Mesendoderm (in vitro differentiated cells): ENCODE measurements at regions not wholly inside any gene's neighbourhood (a gene's known extent, or its start where the extent isn't known, plus 50 kb on each side); places are given as distances from the start of the nearest gene placed in this dataset.

Experiments
- DNase-seq: peaks from one replicate; pipeline ENCODE4 v3.0.0; 2013
- H2AK5ac ChIP-seq: 2 replicates; pipeline ENCODE4 v1.6.1; 2013; ENCODE audit warnings: low read length, inconsistent platforms
- H2BK120ac ChIP-seq: 2 replicates; pipeline ENCODE4 v1.6.1; 2013; ENCODE audit warnings: low read depth, mild to moderate bottlenecking, low read length, moderate library complexity, mixed read lengths
- H2BK15ac ChIP-seq: replicated peaks from 2 replicates; pipeline ENCODE4 v1.6.1; 2013; ENCODE audit warnings: low read depth, mild to moderate bottlenecking, moderate library complexity
- H2BK5ac ChIP-seq: 2 replicates; pipeline ENCODE4 v1.6.1; 2013; ENCODE audit warnings: low read length, inconsistent platforms
- H3K18ac ChIP-seq: 2 replicates; pipeline ENCODE4 v1.6.1; 2013; ENCODE audit warnings: mild to moderate bottlenecking, low read length, mixed read lengths
- H3K23ac ChIP-seq: one replicate; pipeline ENCODE4 v1.6.1; 2013; ENCODE audit warnings: low read length
- H3K27ac ChIP-seq: 2 replicates; pipeline ENCODE4 v1.5.1; 2013; ENCODE audit warnings: low read depth, mild to moderate bottlenecking, inconsistent platforms, low read length, moderate library complexity
- H3K27me3 ChIP-seq: 2 replicates; pipeline ENCODE4 v1.6.1; 2013; ENCODE audit warnings: low read length, control low read depth, mild to moderate bottlenecking, inconsistent platforms; ENCODE audit not compliant: insufficient read depth, poor library complexity
- H3K36me3 ChIP-seq: 2 replicates; pipeline ENCODE4 v1.6.1; 2013; ENCODE audit warnings: low read length, inconsistent platforms; ENCODE audit not compliant: control insufficient read depth, insufficient read depth
- H3K4ac ChIP-seq: one replicate; pipeline ENCODE4 v1.6.1; 2013; ENCODE audit warnings: low read depth, mild to moderate bottlenecking, low read length, moderate library complexity
- H3K4me1 ChIP-seq: 2 replicates; pipeline ENCODE4 v1.6.1; 2013; ENCODE audit warnings: low read depth, low read length, inconsistent platforms; ENCODE audit not compliant: control insufficient read depth
- H3K4me2 ChIP-seq: 2 replicates; pipeline ENCODE4 v1.6.1; 2013; ENCODE audit warnings: low read length
- H3K4me3 ChIP-seq: 2 replicates; pipeline ENCODE4 v1.5.1; 2013; ENCODE audit warnings: mild to moderate bottlenecking, low read length
- H3K56ac ChIP-seq: one replicate; pipeline ENCODE4 v1.6.1; 2013; ENCODE audit warnings: low read length
- H3K79me1 ChIP-seq: 2 replicates; pipeline ENCODE4 v1.6.1; 2013; ENCODE audit warnings: low read length, inconsistent platforms
- H3K79me2 ChIP-seq: 2 replicates; pipeline ENCODE4 v1.6.1; 2013; ENCODE audit warnings: mild to moderate bottlenecking, low read length; ENCODE audit not compliant: control insufficient read depth, insufficient read depth
- H3K9ac ChIP-seq: 2 replicates; pipeline ENCODE4 v1.6.1; 2013; ENCODE audit warnings: low read length, inconsistent platforms
- H4K5ac ChIP-seq: one replicate; pipeline ENCODE4 v1.6.1; 2013; ENCODE audit warnings: low read length
- H4K8ac ChIP-seq: one replicate; pipeline ENCODE4 v1.6.1; 2013; ENCODE audit warnings: low read depth, mild to moderate bottlenecking, control low read depth, low read length, moderate library complexity
- WGBS: extraction: QIAGEN DNeasy Blood & Tissue Kit; methylation state at CpG from one replicate; pipeline ENCODE4 v1.1.7; 2013; ENCODE audit warnings: low lambda C conversion rate, missing lambda C conversion rate; ENCODE audit not compliant: insufficient coverage; ENCODE audit errors: extremely low coverage; 5-methylcytosine and 5-hydroxymethylcytosine counted together

DNA sequence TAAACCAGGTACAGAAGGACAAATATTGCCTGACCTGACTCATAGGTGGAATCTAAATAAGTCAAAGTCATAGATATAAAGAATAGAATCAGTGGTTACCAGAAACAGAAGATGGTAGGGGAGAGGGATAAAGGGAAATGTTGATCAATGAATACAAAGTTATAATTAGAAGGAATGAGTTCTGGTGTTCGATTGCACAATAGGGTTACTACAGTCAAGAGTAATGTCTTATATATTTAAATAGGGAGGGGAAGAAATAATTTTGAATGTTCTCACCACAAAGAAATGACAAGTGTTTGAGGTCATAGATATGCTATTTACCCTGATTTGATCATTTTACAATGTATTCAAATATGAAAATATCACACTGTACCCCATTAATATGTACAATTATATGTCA, 1541.2 kb downstream of the SLITRK1 start:
- Histone ChIP-seq H2BK15ac (no peak overlapping the region), H3K79me2 (no peaks in the 10 kb centered on the region)

DNA sequence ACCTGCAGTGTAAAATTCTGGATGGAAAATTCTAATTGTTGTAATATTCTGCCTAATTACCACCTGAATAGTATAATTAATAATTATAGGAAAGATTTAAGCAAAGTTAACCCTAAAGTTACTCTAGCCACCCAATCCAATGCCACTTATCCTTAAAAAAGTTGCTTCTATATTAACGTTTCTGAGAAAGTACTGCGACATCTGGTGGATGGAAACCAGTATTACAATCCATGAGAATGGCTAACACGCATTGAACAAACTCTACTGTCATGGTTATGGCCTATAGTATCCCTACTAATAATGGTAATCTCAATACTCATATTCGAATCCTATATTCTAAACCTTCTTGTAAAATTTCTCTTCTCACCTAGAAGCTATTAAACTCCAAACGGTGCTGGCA, 1551.8 kb downstream of the SLITRK1 start:
- Histone ChIP-seq H3K27ac (no peak overlapping the region), H3K36me3 (no peaks in the 10 kb centered on the region), H2BK15ac (no peak overlapping the region), H3K56ac (no peak overlapping the region), H3K4me3 (no peak overlapping the region), H3K18ac (no peak overlapping the region), H4K8ac (no peak overlapping the region), H3K27me3 (no peaks in the 10 kb centered on the region), H3K79me1 (no peaks in the 10 kb centered on the region), H4K5ac (no peak overlapping the region), H3K4me2 (no peak overlapping the region), H3K23ac (no peak overlapping the region), H2AK5ac (no peak overlapping the region), H3K9ac (no peak overlapping the region), H2BK5ac (no peak overlapping the region), H3K79me2 (no peaks in the 10 kb centered on the region), H3K4me1 (no peaks in the 10 kb centered on the region), H3K4ac (no peak overlapping the region), H2BK120ac (no peak overlapping the region)
- DNase-seq: peak; percentile 51
- WGBS: no CpG with 5 or more reads among the region's 5 CpGs

More for the DNA sequence above, 1541.2 kb downstream of the SLITRK1 start:
- H3K23ac ChIP-seq: no peak overlapping the region
- no peaks in the 10 kb centered on the region for H3K36me3 ChIP-seq
- no peaks in the 10 kb centered on the region for H3K79me1 ChIP-seq
- no peak overlapping the region for H3K18ac ChIP-seq
- no peak overlapping the region for H3K4me2 ChIP-seq
- no peak overlapping the region for H2AK5ac ChIP-seq
- WGBS: no CpG with 5 or more reads among the region's 1 CpG
- DNase-seq: no peak
- H3K9ac ChIP-seq: no peak overlapping the region
- no peak overlapping the region for H4K5ac ChIP-seq
- H3K4me1 ChIP-seq: no peaks in the 10 kb centered on the region
- no peak overlapping the region for H3K4ac ChIP-seq
- H3K4me3 ChIP-seq: no peak overlapping the region
- H3K27me3 ChIP-seq: no peaks in the 10 kb centered on the region
- no peak overlapping the region for H3K27ac ChIP-seq
- H3K56ac ChIP-seq: no peak overlapping the region
- no peak overlapping the region for H2BK5ac ChIP-seq
- no peak overlapping the region for H4K8ac ChIP-seq
- no peak overlapping the region for H2BK120ac ChIP-seq

DNA sequence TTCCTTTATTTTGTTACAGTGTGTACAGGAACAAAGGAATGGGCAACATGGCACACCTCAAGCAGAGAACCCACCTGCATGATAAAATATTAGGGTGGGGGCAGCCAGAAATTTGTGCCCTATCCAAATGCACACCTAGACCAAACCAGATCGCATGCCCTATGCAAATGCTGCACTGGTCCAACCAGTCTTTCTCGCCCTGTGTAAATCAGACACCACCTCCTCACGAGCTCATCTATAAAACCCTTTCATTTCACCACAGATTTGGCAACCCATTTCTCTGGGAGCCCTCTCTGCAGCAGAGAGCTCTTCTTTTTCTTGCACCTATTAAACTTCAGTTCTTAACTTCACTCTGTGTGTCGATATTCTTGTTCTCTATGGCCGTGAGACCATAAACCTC, 1559.2 kb downstream of the SLITRK1 start:
- H3K9ac ChIP-seq: no peak overlapping the region
- no peak overlapping the region for H3K4me3 ChIP-seq
- no peaks in the 10 kb centered on the region for H3K79me2 ChIP-seq
- no peak overlapping the region for H2BK15ac ChIP-seq
- no peak overlapping the region for H3K23ac ChIP-seq
- no peak overlapping the region for H3K4me2 ChIP-seq
- no peak overlapping the region for H4K8ac ChIP-seq
- H3K79me1 ChIP-seq: no peaks in the 10 kb centered on the region
- no peak for DNase-seq
- no peaks in the 10 kb centered on the region for H3K27me3 ChIP-seq
- H3K36me3 ChIP-seq: no peaks in the 10 kb centered on the region
- no peak overlapping the region for H4K5ac ChIP-seq
- no peaks in the 10 kb centered on the region for H3K4me1 ChIP-seq
- no peak overlapping the region for H2BK120ac ChIP-seq
- H3K56ac ChIP-seq: no peak overlapping the region
- no peak overlapping the region for H3K4ac ChIP-seq
- WGBS: no CpG with 5 or more reads among the region's 5 CpGs
- no peak overlapping the region for H3K18ac ChIP-seq
- H2BK5ac ChIP-seq: no peak overlapping the region
- H3K27ac ChIP-seq: no peak overlapping the region
- H2AK5ac ChIP-seq: no peak overlapping the region

DNA sequence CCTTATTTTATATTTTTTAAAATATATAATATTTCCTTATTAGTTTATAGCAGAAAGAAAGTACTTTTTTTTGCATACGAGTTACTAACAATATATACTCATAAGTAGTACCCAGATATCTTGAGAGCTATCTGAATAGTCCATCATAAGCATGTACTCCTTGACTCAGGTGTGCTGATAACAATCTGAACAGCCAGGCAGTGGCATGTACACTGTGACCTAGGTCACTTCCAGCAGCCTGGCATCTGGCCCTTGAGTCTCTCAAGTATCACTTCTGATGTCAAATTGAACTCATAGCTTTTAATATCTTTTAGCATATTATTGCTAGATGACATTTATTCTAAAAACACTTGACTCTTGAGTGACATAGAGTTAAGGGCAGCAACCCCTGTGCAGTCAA, 1576.7 kb downstream of the SLITRK1 start:
- Histone ChIP-seq H3K27me3 (no peaks in the 10 kb centered on the region), H3K36me3 (no peaks in the 10 kb centered on the region), H3K9ac (no peak overlapping the region), H3K79me1 (no peaks in the 10 kb centered on the region), H2BK5ac (no peak overlapping the region), H2BK120ac (no peak overlapping the region), H3K4me1 (no peaks in the 10 kb centered on the region), H3K79me2 (no peaks in the 10 kb centered on the region), H2AK5ac (no peak overlapping the region), H3K56ac (no peak overlapping the region), H4K5ac (no peak overlapping the region), H4K8ac (no peak overlapping the region), H3K27ac (no peak overlapping the region), H3K18ac (no peak overlapping the region), H3K23ac (no peak overlapping the region), H3K4me2 (no peak overlapping the region), H2BK15ac (no peak overlapping the region), H3K4me3 (no peak overlapping the region), H3K4ac (no peak overlapping the region)
- no CpG with 5 or more reads among the region's 1 CpG for WGBS
- no peak for DNase-seq

DNA sequence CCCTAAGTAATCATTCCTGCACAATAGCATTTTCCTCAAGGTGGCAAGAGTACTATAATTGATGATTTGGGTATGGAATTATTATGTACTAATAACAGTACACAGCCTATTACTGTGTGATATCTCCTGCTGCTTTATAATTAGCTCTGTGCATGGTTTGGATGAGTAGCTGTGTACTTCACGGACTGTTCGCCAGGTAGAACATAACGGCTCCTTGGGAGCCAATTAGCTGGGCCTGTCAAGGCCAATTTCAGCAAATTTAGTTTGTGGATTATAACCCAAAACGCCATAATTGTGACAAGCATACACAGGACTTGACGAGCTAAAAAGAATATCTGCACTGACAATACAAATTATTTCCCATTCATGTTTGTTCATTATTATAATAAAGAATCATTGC, 1584.2 kb downstream of the SLITRK1 start:
- DNase-seq: no peak
- H2BK120ac ChIP-seq: no peak overlapping the region
- no peak overlapping the region for H4K5ac ChIP-seq
- H2AK5ac ChIP-seq: no peak overlapping the region
- H3K18ac ChIP-seq: no peak overlapping the region
- no peaks in the 10 kb centered on the region for H3K4me1 ChIP-seq
- H2BK15ac ChIP-seq: no peak overlapping the region
- WGBS: no CpG with 5 or more reads among the region's 5 CpGs
- H3K9ac ChIP-seq: no peak overlapping the region
- H3K27ac ChIP-seq: no peak overlapping the region
- H4K8ac ChIP-seq: no peak overlapping the region
- H3K23ac ChIP-seq: no peak overlapping the region
- H3K79me1 ChIP-seq: no peaks in the 10 kb centered on the region
- no peaks in the 10 kb centered on the region for H3K79me2 ChIP-seq
- H3K4me2 ChIP-seq: no peak overlapping the region
- no peaks in the 10 kb centered on the region for H3K27me3 ChIP-seq
- H3K56ac ChIP-seq: no peak overlapping the region
- no peak overlapping the region for H3K4me3 ChIP-seq
- H2BK5ac ChIP-seq: no peak overlapping the region
- no peak overlapping the region for H3K4ac ChIP-seq
- H3K36me3 ChIP-seq: no peaks in the 10 kb centered on the region

DNA sequence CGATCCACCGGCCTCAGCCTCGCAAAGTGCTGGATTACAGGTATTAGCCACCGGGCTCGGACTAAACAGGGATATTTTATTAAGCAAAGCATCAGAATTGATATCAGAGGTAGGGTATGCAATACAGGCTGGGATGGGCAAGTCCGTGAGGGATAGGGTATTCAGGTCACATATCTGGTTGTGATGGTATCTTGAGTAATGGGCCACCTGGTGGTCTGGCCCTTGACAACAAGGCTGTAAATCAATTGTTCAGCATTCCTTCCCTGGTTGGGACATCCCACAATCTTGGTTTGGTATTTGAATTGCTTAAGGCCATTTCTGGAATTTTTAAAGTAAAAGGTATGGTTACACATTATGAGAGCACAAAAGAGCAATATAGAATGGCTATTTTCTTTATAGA, 1588.0 kb downstream of the SLITRK1 start:
- Histone ChIP-seq H2BK15ac (no peak overlapping the region), H3K23ac (no peak overlapping the region), H3K56ac (no peak overlapping the region), H2AK5ac (no peak overlapping the region), H3K4ac (no peak overlapping the region), H4K8ac (no peak overlapping the region), H3K27ac (no peak overlapping the region), H3K79me1 (no peaks in the 10 kb centered on the region), H3K27me3 (no peaks in the 10 kb centered on the region), H4K5ac (no peak overlapping the region), H2BK120ac (no peak overlapping the region), H3K4me3 (no peak overlapping the region), H3K4me1 (no peaks in the 10 kb centered on the region), H3K9ac (no peak overlapping the region), H2BK5ac (no peak overlapping the region), H3K18ac (no peak overlapping the region), H3K4me2 (no peak overlapping the region), H3K79me2 (no peaks in the 10 kb centered on the region), H3K36me3 (no peaks in the 10 kb centered on the region)
- peak; percentile 84 for DNase-seq
- WGBS: no CpG with 5 or more reads among the region's 6 CpGs
